ENCODE measurements at regions not wholly inside any gene's neighbourhood (a gene's known extent, or its start where the extent isn't known, plus 50 kb on each side); places are given as distances from the start of the nearest gene placed in this dataset.

GRCh38 chr2:194526121-194526520, 1130.9 kb upstream of the SLC39A10 start (continued):
- TF ChIP-seq ZNF354B (CRISPR knock-in tag; IDR thresholded peaks at IDR 0.05) (no peak), MAFG (CRISPR knock-in tag; IDR thresholded peaks at IDR 0.05) (no peak), HCFC1 (IDR thresholded peaks at IDR 0.05; ENCODE audit: low read depth, low read length) (no peak), SP5 (CRISPR knock-in tag; IDR thresholded peaks at IDR 0.05; ENCODE audit: borderline replicate concordance, low read depth) (no peak), POLR2AphosphoS2 (IDR thresholded peaks at IDR 0.05; ENCODE audit: low read depth, low read length) (no peak), KDM3A (CRISPR knock-in tag; IDR thresholded peaks at IDR 0.05; ENCODE audit: low read depth) (no peak)

DNA sequence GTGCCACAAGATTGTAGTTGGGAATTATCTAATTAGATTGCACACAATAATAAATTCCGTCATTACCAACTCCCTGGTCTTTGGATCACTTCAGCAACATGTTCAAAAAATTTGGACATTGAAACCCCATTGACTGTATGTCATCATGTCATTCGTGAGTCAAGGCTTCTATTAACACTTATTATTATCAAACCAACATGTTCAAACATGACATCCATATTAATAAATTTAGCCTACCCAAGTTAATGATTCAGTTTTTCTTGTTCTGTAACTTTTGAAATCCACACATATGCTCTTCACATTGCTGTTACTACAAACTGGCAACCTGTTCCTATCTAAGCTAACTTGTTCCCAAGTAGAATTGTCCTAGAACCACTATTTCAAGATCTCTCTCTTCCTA, 1142.7 kb upstream of the SLC39A10 start:
- H2AFZ ChIP-seq (ENCODE audit: low read length), result no peak overlapping the region
- H3K27ac ChIP-seq (ENCODE audit: extremely low read length, insufficient read depth, low read length), result no peak overlapping the region
- intact Hi-C loops (cut with micrococcal nuclease; ENCODE audit: unreplicated experiment) (no loop called here), in situ Hi-C loops (cut with HindIII; ENCODE audit: extremely low pct_ligation_motif_present, low pct_unique_long_range_greater_than_20kb) (no loop called here)
- no peaks in the 10 kb centered on the region for H3K4me1 ChIP-seq (ENCODE audit: insufficient read depth, low read length)
- no peaks in the 10 kb centered on the region for H3K79me2 ChIP-seq (ENCODE audit: insufficient read depth, low read length)
- H3K27me3 ChIP-seq (ENCODE audit: control insufficient read depth in 1 of 2, insufficient read depth in 2 of 2, low read length in 2 of 2), result no peaks in the 10 kb centered on the region
- no peak for FAIRE-seq
- no peak for DNase-seq (ENCODE audit: low spot score)
- H3K4me3 ChIP-seq (replicated peaks in 1 of 3; ENCODE audit: insufficient read depth in 1 of 3, low read depth in 2 of 3, low read length in 3 of 3), result no peak overlapping the region
- H3K9me3 ChIP-seq (ENCODE audit: low read length), result no peaks in the 10 kb centered on the region
- WGBS (ENCODE audit: low lambda C conversion rate), result 0% methylated on average over 2 of the region's 2 CpGs
- POLR2A ChIA-PET, result no interaction called here
- no peaks in the 10 kb centered on the region for H4K20me1 ChIP-seq (ENCODE audit: insufficient read depth, low read length)
- no peak for ATAC-seq
- no TSS peak for BruUV-seq (replicated peaks)
- no peak overlapping the region for H3K4me2 ChIP-seq (ENCODE audit: low read depth, low read length)
- CTCF ChIA-PET (ENCODE audit: low intra/inter-chr PET ratio, low total read pairs), result no interaction called here
- H3K9ac ChIP-seq (ENCODE audit: insufficient read depth, low read depth, low read length), result no peak overlapping the region
- no peaks in the 10 kb centered on the region for H3K36me3 ChIP-seq (replicated peaks in 1 of 2; ENCODE audit: control insufficient read depth in 1 of 2, insufficient read depth in 2 of 2, low read length in 2 of 2)
- TF ChIP-seq HNRNPK (IDR thresholded peaks at IDR 0.05; ENCODE audit: low read depth, low read length, poor library complexity, severe bottlenecking) (no peak), ZNF776 (CRISPR knock-in tag; IDR thresholded peaks at IDR 0.05) (no peak), ZNF605 (CRISPR knock-in tag; IDR thresholded peaks at IDR 0.05) (no peak), ZNF350 (CRISPR knock-in tag; IDR thresholded peaks at IDR 0.05; ENCODE audit: borderline replicate concordance, low read depth) (no peak), ZNF234 (CRISPR knock-in tag; conservative IDR thresholded peaks at IDR 0.05) (no peak), REST (IDR thresholded peaks at IDR 0.05; ENCODE audit: borderline replicate concordance in 1 of 2, low read depth in 1 of 2, low read length in 2 of 2) (no peak), ZZZ3 (CRISPR knock-in tag; IDR thresholded peaks at IDR 0.05; ENCODE audit: borderline replicate concordance) (no peak), NR3C1 (CRISPR knock-in tag; IDR thresholded peaks at IDR 0.05) (no peak)
- TF ChIP-seq, protein P1, sequence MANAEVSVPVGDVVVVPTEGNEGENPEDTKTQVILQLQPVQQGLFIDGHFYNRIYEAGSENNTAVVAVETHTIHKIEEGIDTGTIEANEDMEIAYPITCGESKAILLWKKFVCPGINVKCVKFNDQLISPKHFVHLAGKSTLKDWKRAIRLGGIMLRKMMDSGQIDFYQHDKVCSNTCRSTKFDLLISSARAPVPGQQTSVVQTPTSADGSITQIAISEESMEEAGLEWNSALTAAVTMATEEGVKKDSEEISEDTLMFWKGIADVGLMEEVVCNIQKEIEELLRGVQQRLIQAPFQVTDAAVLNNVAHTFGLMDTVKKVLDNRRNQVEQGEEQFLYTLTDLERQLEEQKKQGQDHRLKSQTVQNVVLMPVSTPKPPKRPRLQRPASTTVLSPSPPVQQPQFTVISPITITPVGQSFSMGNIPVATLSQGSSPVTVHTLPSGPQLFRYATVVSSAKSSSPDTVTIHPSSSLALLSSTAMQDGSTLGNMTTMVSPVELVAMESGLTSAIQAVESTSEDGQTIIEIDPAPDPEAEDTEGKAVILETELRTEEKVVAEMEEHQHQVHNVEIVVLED (CRISPR knock-in tag; IDR thresholded peaks at IDR 0.05; ENCODE audit: borderline replicate concordance), result no peak
